ENCODE measurements at regions not wholly inside any gene's neighbourhood (a gene's known extent, or its start where the extent isn't known, plus 50 kb on each side); places are given as distances from the start of the nearest gene placed in this dataset.

- TF ChIP-seq, protein P1, sequence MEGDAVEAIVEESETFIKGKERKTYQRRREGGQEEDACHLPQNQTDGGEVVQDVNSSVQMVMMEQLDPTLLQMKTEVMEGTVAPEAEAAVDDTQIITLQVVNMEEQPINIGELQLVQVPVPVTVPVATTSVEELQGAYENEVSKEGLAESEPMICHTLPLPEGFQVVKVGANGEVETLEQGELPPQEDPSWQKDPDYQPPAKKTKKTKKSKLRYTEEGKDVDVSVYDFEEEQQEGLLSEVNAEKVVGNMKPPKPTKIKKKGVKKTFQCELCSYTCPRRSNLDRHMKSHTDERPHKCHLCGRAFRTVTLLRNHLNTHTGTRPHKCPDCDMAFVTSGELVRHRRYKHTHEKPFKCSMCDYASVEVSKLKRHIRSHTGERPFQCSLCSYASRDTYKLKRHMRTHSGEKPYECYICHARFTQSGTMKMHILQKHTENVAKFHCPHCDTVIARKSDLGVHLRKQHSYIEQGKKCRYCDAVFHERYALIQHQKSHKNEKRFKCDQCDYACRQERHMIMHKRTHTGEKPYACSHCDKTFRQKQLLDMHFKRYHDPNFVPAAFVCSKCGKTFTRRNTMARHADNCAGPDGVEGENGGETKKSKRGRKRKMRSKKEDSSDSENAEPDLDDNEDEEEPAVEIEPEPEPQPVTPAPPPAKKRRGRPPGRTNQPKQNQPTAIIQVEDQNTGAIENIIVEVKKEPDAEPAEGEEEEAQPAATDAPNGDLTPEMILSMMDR (IDR thresholded peaks at IDR 0.05): no peak
- no peak for TF ChIP-seq POLR2A (IDR thresholded peaks at IDR 0.05)
Measured at GRCh38 chr6:132931313-132931712, 116.9 kb downstream of the RPS12 start.
